Esophagus (tissue), 2 donors: ENCODE measurements at regions not wholly inside any gene's neighbourhood (a gene's known extent, or its start where the extent isn't known, plus 50 kb on each side); places are given as distances from the start of the nearest gene placed in this dataset.
"Not testable (repeated sequence)": the region's sequence is repeated elsewhere in the genome, so short reads cannot be mapped to it uniquely, and the experiment has no call there.

Experiments used
- H3K27ac ChIP-seq, 2 donors: one replicate each; pipeline ENCODE4 v1.5.1; 2013; ENCODE audit warnings: low read depth in 2 of 2, mild to moderate bottlenecking in 2 of 2, inconsistent platforms in 1 of 2, low read length in 1 of 2, moderate library complexity in 1 of 2
- H3K27me3 ChIP-seq, 2 donors: one replicate each; pipeline ENCODE4 v1.6.1; 2013; ENCODE audit warnings: low read length in 2 of 2, control low read depth in 1 of 2, mild to moderate bottlenecking in 1 of 2; ENCODE audit not compliant: insufficient read depth in 2 of 2, control insufficient read depth in 1 of 2
- H3K36me3 ChIP-seq, 2 donors: one replicate each; pipeline ENCODE4 v1.6.1; 2013; ENCODE audit warnings: low read length in 1 of 2; ENCODE audit not compliant: control insufficient read depth in 2 of 2, insufficient read depth in 2 of 2
- H3K4me1 ChIP-seq, 2 donors: one replicate each; pipeline ENCODE4 v1.6.1; 2013; ENCODE audit warnings: low read length in 1 of 2; ENCODE audit not compliant: control insufficient read depth in 2 of 2, insufficient read depth in 2 of 2
- H3K4me3 ChIP-seq, 2 donors: one replicate each; pipeline ENCODE4 v1.5.1; 2013; ENCODE audit warnings: low read length in 2 of 2, mild to moderate bottlenecking in 2 of 2, low read depth in 1 of 2, moderate library complexity in 1 of 2
- H3K9me3 ChIP-seq, 2 donors: one replicate each; pipeline ENCODE4 v1.6.1; 2013; ENCODE audit warnings: mild to moderate bottlenecking in 2 of 2, low read depth in 1 of 2, low read length in 1 of 2, moderate library complexity in 1 of 2; ENCODE audit not compliant: control insufficient read depth in 2 of 2, insufficient read depth in 1 of 2
- WGBS, 2 donors: extraction: QIAGEN DNeasy Blood & Tissue Kit; methylation state at CpG; one replicate each; pipeline ENCODE4 v1.1.7; 2013; 5-methylcytosine and 5-hydroxymethylcytosine counted together
- donor health status: healthy with polysubstance abuse.
- donor health status: Bipolar disorder and iron deficiency.

DNA sequence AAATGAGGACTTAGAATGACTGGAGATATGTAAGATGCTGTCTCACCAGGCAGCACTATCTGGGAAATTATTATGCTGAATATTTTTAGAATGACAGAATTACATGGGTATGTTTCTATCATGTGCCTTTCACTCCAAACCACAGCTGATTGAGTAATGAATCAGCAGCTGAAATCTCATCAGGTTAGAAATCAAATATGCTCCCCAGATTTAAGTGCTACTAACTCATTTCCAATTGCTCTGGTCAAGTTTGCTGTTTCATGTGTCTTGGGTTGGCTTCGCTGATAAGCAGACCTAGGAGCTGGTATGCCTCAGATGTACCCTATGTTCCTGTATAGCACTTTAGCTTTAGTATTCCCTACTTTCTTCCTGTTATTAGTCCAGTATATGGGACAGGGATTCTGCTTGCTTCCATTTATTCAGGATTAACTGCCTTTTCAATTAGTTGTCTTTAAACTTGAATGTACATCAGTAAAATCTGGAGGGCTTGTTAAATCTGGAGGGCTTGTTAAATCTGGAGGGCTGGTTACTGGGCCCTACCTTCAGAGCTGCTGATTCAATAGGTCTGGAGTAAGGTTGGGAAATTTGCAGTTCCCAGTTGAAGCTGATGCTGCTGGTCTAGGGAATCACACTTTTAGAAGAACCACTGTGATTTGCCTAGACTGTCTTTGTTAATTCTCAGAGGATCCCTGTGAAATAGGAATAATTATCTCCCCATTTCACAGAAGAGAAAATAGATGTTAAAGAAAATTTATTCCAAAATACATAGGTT, 172.9 kb downstream of the DKK1 start:
- WGBS, 2 donors, result 86 to 87% methylated on average over 1 of the region's 1 CpG
- Histone ChIP-seq H3K4me1 (no peaks in the 10 kb centered on the region), H3K9me3 (no peaks in the 10 kb centered on the region), H3K27me3 (no peaks in the 10 kb centered on the region), H3K4me3 (no peak overlapping the region), H3K36me3 (no peaks in the 10 kb centered on the region), H3K27ac (no peak overlapping the region)

DNA sequence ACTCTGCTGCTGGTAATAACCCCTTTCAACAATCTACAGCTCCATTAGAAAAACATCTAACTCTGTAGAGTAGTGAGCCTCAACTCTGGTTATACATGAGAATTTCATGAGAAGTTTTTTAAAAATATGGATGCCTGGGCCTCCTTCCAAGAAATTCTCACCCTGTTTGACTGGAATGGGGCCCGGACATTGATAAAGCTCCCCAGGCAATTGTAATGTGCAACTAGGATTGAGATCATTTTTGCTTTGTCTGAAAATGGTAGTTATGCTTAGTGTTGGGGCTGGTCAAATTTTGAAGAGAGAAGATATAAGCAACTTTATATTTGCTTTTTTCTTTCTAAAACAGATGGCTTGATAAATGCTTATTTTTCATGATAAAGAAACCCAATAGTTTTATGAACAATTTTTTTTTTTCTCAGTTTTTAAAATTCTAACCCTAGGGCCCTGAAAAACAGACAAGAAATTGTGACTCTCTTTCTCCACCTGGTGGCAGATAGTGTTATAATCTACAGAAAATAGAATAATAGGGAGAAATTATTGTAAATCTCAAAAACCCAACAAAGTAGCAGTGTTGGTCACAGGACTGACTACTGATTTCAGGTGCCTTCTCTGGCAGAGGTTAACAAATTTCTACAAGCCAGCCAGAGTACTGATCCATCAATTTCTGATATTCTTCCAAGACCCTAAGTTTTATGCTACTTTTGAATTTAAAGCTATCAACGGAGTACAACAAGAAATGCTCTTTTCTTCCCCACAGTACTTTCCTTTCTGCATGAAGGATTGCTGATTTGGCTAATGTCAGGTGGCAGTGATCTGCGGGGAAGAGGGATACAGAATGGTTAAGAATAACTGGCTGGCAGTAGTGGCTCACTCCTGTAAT, 174.8 kb downstream of the DKK1 start:
- WGBS, 2 donors, result 50 to 61% methylated on average over 3 of the region's 3 CpGs
- Histone ChIP-seq H3K4me1 (no peaks in the 10 kb centered on the region), H3K27ac (no peak overlapping the region), H3K27me3 (no peaks in the 10 kb centered on the region), H3K36me3 (no peaks in the 10 kb centered on the region), H3K4me3 (no peak overlapping the region), H3K9me3 (no peaks in the 10 kb centered on the region)

DNA sequence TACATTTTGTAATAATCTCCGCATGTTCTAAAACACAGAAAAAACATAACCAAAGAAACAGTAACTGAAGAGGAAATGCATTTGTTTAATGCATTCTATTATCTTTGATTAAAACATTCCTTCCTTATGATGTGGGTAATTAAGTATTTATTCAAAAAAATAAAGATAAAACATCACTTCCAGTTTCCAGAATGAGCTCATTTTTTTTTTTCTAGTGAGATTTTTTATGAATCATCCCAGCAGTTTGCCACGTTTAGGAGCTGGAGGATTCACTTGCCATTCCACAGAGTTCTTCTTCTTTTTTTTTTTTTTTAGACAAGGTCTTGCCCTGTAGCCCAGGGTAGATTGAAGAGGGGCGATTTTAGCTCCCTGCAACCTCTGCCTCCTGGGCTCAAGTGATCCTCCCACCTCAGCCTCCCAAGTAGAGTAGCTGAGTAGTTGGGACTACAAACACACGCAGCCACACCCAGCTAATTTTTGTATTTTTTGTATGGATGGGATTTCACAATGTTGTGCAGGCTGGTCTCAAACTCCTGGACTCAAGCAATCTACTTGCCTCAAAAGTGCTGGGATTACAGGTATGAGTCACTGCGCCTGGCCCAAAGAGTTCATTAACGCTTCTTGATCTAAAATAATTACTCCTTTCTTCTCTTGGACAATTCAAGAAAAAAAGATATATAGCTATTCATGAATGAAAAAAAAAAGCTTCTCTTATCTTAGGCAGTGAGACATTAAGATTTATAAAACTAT, 177.3 kb downstream of the DKK1 start:
- H3K27me3 ChIP-seq, result no peaks in the 10 kb centered on the region
- no peak overlapping the region for H3K4me3 ChIP-seq
- no peaks in the 10 kb centered on the region for H3K9me3 ChIP-seq
- WGBS, 2 donors, result 71 to 79% methylated on average over 6 of the region's 6 CpGs
- no peaks in the 10 kb centered on the region for H3K36me3 ChIP-seq
- no peak overlapping the region for H3K27ac ChIP-seq
- no peaks in the 10 kb centered on the region for H3K4me1 ChIP-seq

DNA sequence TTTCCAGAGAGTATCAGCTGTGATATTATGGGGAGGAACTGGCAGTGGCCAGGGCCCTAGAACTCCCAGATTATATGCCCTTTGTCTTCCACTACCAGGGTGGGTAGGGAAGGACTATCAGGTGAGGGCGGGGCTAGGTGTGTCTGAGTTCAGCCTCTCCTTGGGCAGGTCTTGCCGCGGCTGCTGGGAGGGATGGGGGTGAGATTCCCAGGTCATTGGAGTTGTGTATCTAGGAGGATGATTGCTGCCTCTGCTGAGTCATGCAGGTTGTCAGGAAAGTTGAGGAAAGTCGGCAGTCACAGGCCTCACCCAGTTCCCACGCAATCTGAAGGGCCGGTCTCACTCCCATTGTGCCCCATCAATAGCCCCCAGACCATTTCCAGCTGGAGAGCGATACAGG, 185.2 kb downstream of the DKK1 start:
- no peak overlapping the region for H3K27ac ChIP-seq
- 84 to 87% methylated on average over 7 of the region's 7 CpGs for WGBS, 2 donors
- H3K9me3 ChIP-seq, result no peaks in the 10 kb centered on the region
- no peak overlapping the region for H3K4me3 ChIP-seq
- H3K4me1 ChIP-seq, result no peaks in the 10 kb centered on the region
- no peaks in the 10 kb centered on the region for H3K36me3 ChIP-seq
- no peaks in the 10 kb centered on the region for H3K27me3 ChIP-seq

DNA sequence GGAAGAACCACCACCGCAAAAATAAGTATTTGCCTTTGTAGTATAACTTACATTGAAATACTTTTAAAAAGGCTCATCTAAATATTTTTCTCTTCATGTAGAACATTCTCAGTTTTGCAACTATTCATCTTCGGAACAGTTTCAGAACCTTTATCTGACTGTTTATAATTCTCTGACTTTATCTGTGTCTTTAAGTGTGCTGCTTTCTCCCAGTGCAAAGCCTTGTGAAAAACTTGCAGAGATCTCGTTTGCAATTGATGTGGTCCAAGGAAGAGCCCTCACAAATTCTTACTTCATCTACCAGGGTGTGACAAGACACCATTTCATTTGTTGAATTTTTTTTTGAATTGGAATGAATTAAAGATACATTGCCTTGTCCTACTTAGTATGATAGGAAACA, 186.4 kb downstream of the DKK1 start:
- H3K27ac ChIP-seq, result no peak overlapping the region
- WGBS, 2 donors, result 70 to 79% methylated on average over 3 of the region's 3 CpGs
- no peak overlapping the region for H3K4me3 ChIP-seq
- H3K27me3 ChIP-seq, result no peaks in the 10 kb centered on the region
- H3K36me3 ChIP-seq, result no peaks in the 10 kb centered on the region
- H3K9me3 ChIP-seq, result no peaks in the 10 kb centered on the region
- H3K4me1 ChIP-seq, result no peaks in the 10 kb centered on the region

DNA sequence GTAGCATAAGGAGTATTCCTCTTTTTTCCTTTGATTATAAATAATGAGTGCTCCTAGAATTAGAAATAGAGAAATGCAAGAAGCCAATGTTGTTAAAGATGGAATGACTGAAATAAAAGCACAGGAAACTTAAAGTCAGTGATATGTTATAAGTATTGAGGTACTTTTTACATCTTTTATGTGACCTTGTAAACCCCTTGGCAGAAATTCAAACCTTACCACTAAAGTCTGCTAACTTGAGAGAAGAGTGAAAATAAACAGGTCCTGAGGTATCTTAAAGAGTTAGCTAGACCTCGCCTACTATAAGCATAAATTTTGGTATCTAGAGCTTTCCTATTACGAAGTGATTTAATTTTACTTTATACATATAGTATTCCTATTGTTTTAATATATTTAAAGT, 188.2 kb downstream of the DKK1 start:
- Histone ChIP-seq H3K4me3 (no peak overlapping the region), H3K4me1 (no peaks in the 10 kb centered on the region), H3K27me3 (no peaks in the 10 kb centered on the region), H3K36me3 (no peaks in the 10 kb centered on the region), H3K27ac (no peak overlapping the region), H3K9me3 (no peaks in the 10 kb centered on the region)
- 61 to 75% methylated on average over 2 of the region's 2 CpGs for WGBS, 2 donors

DNA sequence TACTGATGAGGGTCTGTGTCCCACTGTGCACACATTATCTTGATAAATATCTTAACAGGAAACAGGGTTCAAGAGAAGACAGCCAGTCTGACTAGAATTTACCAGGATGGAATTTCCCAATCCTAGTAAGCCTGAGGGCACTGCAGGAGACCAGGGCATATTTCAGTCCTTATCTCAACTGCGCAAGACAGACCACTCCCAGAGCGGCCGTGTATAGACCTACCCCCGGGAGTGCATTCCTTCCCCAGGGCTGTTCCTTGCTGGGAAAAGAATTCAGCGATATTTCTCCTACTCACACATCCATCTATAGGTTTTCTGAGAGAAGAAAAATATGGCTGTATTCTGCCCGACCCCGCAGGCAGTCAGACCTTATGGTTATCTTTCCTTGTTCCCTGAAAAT, 191.3 kb downstream of the DKK1 start:
- H3K4me3 ChIP-seq, H3K27me3 ChIP-seq, H3K36me3 ChIP-seq, H3K27ac ChIP-seq, H3K9me3 ChIP-seq, H3K4me1 ChIP-seq: not testable (repeated sequence)
- WGBS, 2 donors, result 83 to 89% methylated on average over 7 of the region's 7 CpGs

DNA sequence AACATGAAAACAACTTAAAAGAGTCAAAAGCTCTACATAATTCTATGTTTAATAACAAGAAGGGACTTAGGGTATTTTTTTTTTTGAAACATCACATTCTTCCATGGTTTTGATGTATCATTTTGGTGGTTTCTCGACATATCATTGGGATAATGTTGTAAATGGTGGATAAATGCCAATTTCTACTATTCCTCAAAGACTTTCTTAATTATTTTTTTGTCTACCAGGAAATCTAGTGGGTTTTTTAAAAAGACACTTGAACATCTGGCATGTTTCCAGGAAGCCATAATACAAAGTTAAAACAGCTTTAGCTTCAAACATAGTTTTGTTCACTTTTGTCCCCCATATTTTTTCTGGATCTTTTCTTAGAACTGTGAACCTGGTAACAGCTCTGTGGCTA, 200.4 kb downstream of the DKK1 start:
- Histone ChIP-seq H3K4me3 (no peak overlapping the region), H3K27me3 (no peaks in the 10 kb centered on the region), H3K9me3 (no peaks in the 10 kb centered on the region), H3K4me1 (no peaks in the 10 kb centered on the region), H3K36me3 (no peaks in the 10 kb centered on the region), H3K27ac (no peak overlapping the region)
- 47 to 54% methylated on average over 1 of the region's 1 CpG for WGBS, 2 donors

DNA sequence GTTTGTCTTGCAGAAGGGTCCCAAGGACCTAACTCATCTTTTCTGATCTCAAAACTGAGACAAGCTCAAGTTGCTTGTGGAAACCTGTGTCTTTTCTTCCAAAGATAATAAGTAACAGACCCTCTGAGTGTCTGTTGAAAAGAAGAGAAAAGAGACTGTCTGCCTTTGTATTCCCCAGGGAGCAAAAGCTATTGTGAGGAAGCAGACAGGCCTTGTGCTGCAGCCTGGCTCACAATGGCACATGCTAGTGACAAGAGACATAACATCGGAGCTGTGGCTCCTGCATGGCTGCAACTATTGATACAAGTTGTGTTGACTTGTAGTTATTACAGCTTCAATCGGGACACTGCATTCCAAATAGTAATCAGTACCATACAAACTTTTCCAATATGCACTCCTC, 202.9 kb downstream of the DKK1 start:
- H3K9me3 ChIP-seq, result no peaks in the 10 kb centered on the region
- H3K4me1 ChIP-seq, result no peaks in the 10 kb centered on the region
- no peaks in the 10 kb centered on the region for H3K27me3 ChIP-seq
- H3K4me3 ChIP-seq, result no peak overlapping the region
- no peak overlapping the region for H3K27ac ChIP-seq
- H3K36me3 ChIP-seq, result no peaks in the 10 kb centered on the region
- 36 to 41% methylated on average over 2 of the region's 2 CpGs for WGBS, 2 donors
